Coronary artery (tissue), 2 donors: ENCODE measurements at regions not wholly inside any gene's neighbourhood (a gene's known extent, or its start where the extent isn't known, plus 50 kb on each side); places are given as distances from the start of the nearest gene placed in this dataset.

Experiments used
- DNase-seq: peaks from one replicate; pipeline ENCODE4 v3.0.0-alpha.2; 2017; ENCODE audit warnings: low spot score
- H3K27ac ChIP-seq, 2 donors: fragments of 200-600 bp; sonication (generic); one replicate each; pipeline ENCODE4 v1.5.1; 2016 to 2019
- H3K4me3 ChIP-seq: fragments of 200-600 bp; sonication (generic); 2 replicates; pipeline ENCODE4 v1.5.1; 2016; ENCODE audit warnings: mild to moderate bottlenecking, moderate library complexity
- CTCF ChIP-seq: fragments of 200-600 bp; sonication (generic); IDR thresholded peaks from one replicate; pipeline ENCODE4 v1.5.1; 2019; ENCODE audit warnings: antibody characterized with exemption

DNA sequence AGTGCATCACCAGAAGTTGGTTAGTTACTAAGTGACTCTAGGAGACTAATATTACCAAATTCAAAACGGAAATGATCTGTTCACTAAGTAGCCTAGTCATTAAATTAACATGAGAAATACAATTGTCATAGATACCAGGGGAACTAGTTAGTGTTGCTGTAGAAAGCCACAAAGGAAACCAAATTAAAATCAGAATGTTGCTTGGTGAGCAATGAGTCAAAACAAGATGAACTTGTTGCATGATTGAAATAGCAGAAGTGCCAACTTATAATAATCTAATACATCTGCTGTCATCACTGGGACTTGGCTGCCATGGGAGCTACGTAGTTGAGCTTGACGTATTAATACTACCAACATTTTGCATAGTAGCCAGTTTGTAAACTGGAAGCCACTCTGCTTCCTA lies 458.1 kb downstream of the DIPK2A start:
- no peak for TF ChIP-seq CTCF
- Histone ChIP-seq H3K27ac (no peak overlapping the region), H3K4me3 (no peak overlapping the region)
- DNase-seq: no peak

GRCh38 chr3:144431134-144431533 lies 459.5 kb downstream of the DIPK2A start:
- Histone ChIP-seq H3K27ac (no peak overlapping the region), H3K4me3 (no peak overlapping the region)
- no peak for TF ChIP-seq CTCF
- no peak for DNase-seq

DNA sequence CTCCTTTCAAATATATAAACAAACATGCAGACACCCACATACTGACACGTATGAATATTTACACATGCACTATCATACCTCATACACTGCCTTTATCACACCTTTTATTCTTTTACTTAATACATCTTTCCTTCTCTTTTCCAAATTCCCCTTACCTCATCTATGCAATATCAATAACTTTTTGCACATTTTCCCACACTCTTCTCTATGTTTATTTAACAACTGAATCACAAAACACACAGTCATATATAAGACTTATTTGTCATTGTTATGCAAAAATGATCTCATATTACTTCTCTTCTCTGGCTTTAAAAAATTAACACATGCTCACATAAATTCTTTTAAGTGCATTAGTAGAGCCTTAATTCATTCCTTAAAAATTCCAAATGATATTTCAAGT lies 461.4 kb downstream of the DIPK2A start:
- TF ChIP-seq CTCF: no peak
- no peak overlapping the region for H3K4me3 ChIP-seq
- no peak for DNase-seq
- no peak overlapping the region for H3K27ac ChIP-seq

- H3K4me3 ChIP-seq: no peak overlapping the region
- no peak for TF ChIP-seq CTCF
- H3K27ac ChIP-seq: no peak overlapping the region
- DNase-seq: no peak
Measured at GRCh38 chr3:144437989-144438388, 466.4 kb downstream of the DIPK2A start.

DNA sequence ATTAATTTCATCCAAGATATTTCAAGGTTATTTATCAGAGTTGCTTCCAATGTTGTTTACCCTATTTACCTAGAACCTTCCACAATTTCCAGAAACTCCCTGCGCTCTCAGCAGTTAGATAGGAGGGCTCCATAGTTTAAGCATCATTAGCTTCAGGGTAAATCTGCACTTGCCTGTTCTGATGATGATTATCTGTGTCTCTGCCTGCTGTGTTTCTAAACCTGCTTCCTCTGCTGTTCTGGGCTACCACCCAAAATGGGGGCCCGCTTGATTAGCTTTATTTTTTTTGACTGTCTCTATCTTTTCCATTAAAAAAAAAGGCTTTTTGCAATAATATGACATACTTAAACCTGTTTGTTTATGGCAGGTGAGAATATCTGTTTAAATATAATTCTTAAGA lies 472.4 kb downstream of the DIPK2A start:
- Histone ChIP-seq H3K27ac (no peak overlapping the region), H3K4me3 (no peak overlapping the region)
- no peak for DNase-seq
- no peak for TF ChIP-seq CTCF

DNA sequence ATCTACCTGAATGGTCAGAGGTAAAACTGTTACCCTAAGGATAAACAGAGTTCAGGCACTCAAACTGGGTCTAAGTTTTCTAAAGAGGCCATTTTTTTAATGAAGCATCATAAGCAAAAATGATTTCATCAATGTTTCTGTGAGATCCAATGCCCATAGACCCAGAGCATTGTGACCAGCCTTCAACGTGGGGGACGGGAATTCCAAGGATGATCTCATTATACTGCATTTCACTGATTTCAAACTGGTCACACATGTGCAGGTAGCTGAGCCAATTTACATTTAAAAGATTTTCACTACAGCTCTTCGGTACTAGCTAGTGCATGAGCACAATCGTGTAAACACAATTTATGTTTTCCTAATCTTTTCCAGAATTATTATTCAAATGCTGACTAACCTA lies 472.9 kb downstream of the DIPK2A start:
- TF ChIP-seq CTCF: no peak
- Histone ChIP-seq H3K4me3 (no peak overlapping the region), H3K27ac (no peak overlapping the region)
- no peak for DNase-seq

- no peak for DNase-seq
- no peak overlapping the region for H3K27ac ChIP-seq
- no peak for TF ChIP-seq CTCF
- H3K4me3 ChIP-seq: no peak overlapping the region
Measured at GRCh38 chr3:144455841-144456440, 484.3 kb downstream of the DIPK2A start.
